ENCODE measurements at regions not wholly inside any gene's neighbourhood (a gene's known extent, or its start where the extent isn't known, plus 50 kb on each side); places are given as distances from the start of the nearest gene placed in this dataset.

DNA sequence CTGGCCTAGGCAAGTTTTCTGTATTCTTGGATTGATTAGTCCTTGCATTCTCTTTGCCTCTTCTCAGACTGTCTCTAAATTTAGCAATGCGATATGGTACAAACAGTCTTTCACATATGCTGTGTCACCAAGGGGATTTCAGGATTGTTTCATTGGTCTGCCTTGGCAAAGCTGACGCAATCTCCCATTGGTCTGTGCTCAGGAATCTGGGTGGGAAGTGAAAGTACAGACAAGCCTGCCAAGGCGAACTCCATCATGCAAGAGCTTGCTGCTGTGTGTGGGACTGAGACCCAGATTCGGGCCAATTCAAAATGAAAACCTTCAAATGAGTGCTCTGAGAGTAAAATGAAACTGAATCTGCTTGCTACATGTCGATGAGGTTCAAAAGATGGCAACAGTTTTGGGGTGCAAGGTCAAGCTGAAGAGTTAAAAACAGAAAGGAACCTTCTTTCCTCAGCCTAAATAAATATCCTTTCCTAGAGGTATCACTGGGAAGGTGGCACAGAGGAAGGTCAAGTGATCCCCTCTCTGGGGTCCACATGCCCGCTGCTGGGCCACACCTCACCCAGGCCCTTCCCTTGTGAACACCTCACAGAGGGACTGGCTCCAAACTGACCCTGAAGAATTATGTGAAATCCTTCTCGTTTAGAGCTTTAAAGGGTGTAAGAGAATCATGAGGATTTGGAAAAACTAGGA, 198.8 kb upstream of the PREP start:
- ChIA-PET CTCF (interaction anchor here (0.8 to 1.2 kb wide), 2 partner anchors 11 to 81 kb away, joined by 3 to 4 read pairs; no protein-coding TSS in a partner anchor), POLR2A (interaction anchor here (1.0 to 1.9 kb wide), 3 partner anchors 81 to 484 kb away, joined by 3 to 8 read pairs (median 5); partner anchors contain the start of gene PRDM1)
- DNase-seq (ENCODE audit: low read depth in 1 of 2, low spot score in 1 of 2), result peak; percentile 51 to 98
- ATAC-seq, result peak; percentile 88 to 90
- 2% methylated on average over 7 of the region's 7 CpGs for WGBS (ENCODE audit: missing lambda C conversion rate)
- Histone ChIP-seq H3K4me3 (no peak overlapping the region), H3K9me3 (peaks cover 17% of the 10 kb centered on the region; the same call in 2 of the 3 replicates), H3K4me1 (peaks cover 71% of the 10 kb centered on the region), H3K27ac (peak overlapping the region; percentile 98 to 99), H3K4me2 (peak overlapping the region; percentile 64)
- TF ChIP-seq TFCP2L1 (CRISPR knock-in tag; IDR thresholded peaks at IDR 0.05), result no peak
- peak; percentile 81 to 96 for TF ChIP-seq CEBPB (IDR thresholded peaks at IDR 0.05)
- peak; percentile 77 for TF ChIP-seq HEYL (CRISPR knock-in tag; IDR thresholded peaks at IDR 0.05)
- TF ChIP-seq FOSB (CRISPR knock-in tag; IDR thresholded peaks at IDR 0.05), result peak; percentile 83; the same call in 1 of the 2 replicates
- TF ChIP-seq, protein P1, sequence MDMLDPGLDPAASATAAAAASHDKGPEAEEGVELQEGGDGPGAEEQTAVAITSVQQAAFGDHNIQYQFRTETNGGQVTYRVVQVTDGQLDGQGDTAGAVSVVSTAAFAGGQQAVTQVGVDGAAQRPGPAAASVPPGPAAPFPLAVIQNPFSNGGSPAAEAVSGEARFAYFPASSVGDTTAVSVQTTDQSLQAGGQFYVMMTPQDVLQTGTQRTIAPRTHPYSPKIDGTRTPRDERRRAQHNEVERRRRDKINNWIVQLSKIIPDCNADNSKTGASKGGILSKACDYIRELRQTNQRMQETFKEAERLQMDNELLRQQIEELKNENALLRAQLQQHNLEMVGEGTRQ (IDR thresholded peaks at IDR 0.05), result no peak
- TF ChIP-seq NFE2L2 (conservative IDR thresholded peaks at IDR 0.05; ENCODE audit: low read length), result peak; percentile 83
- TF ChIP-seq HOXB5 (CRISPR knock-in tag; IDR thresholded peaks at IDR 0.05), result peak; percentile 82
- TF ChIP-seq FOXS1 (CRISPR knock-in tag; IDR thresholded peaks at IDR 0.05), result peak; percentile 81; the same call in 1 of the 2 replicates
- no peak for TF ChIP-seq ZC3H11A (IDR thresholded peaks at IDR 0.05)
- peak; percentile 77 for TF ChIP-seq GATA3 (IDR thresholded peaks at IDR 0.05; ENCODE audit: borderline replicate concordance)
- no peak for TF ChIP-seq PHF8 (IDR thresholded peaks at IDR 0.05; ENCODE audit: borderline replicate concordance, low read depth)
- peak; percentile 70 to 85; a peak in 3 of 5 replicates for TF ChIP-seq EP300 (IDR thresholded peaks at IDR 0.05)
- TF ChIP-seq MAFK (IDR thresholded peaks at IDR 0.05; ENCODE audit: partially characterized antibody), result peak; percentile 96
- peak; percentile 88; the same call in 1 of the 2 replicates for TF ChIP-seq EHF (CRISPR knock-in tag; IDR thresholded peaks at IDR 0.05)
- peak; percentile 72 for TF ChIP-seq ZSCAN20 (CRISPR knock-in tag; IDR thresholded peaks at IDR 0.05)
- TF ChIP-seq, protein P2, sequence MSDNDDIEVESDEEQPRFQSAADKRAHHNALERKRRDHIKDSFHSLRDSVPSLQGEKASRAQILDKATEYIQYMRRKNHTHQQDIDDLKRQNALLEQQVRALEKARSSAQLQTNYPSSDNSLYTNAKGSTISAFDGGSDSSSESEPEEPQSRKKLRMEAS (IDR thresholded peaks at IDR 0.05), result peak; percentile 75
- TF ChIP-seq, protein P3, sequence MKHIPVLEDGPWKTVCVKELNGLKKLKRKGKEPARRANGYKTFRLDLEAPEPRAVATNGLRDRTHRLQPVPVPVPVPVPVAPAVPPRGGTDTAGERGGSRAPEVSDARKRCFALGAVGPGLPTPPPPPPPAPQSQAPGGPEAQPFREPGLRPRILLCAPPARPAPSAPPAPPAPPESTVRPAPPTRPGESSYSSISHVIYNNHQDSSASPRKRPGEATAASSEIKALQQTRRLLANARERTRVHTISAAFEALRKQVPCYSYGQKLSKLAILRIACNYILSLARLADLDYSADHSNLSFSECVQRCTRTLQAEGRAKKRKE (CRISPR knock-in tag; IDR thresholded peaks at IDR 0.05; ENCODE audit: low read depth), result peak; percentile 84
- TF ChIP-seq RAD21 (conservative IDR thresholded peaks at IDR 0.05 in 1 of 2, IDR thresholded peaks at IDR 0.05 in 1 of 2), result 0 out of 5 replicates have a peak, but pooled peaks of 1 of the 2 experiments have one; percentile 10
- peak; percentile 86; the same call in 1 of the 2 replicates for TF ChIP-seq HOXB13 (CRISPR knock-in tag; IDR thresholded peaks at IDR 0.05; ENCODE audit: low read depth)
- no peak for TF ChIP-seq NPAS2 (CRISPR knock-in tag; IDR thresholded peaks at IDR 0.05; ENCODE audit: borderline replicate concordance)
- no peak for TF ChIP-seq ZNF302 (CRISPR knock-in tag; IDR thresholded peaks at IDR 0.05)
- TF ChIP-seq MYC (IDR thresholded peaks at IDR 0.05; ENCODE audit: borderline replicate concordance, low read length), result 0 out of 2 replicates have a peak, but pooled peaks have one; percentile 11
- peak; percentile 82; the same call in 1 of the 2 replicates for TF ChIP-seq HOXA7 (CRISPR knock-in tag; IDR thresholded peaks at IDR 0.05)
- TF ChIP-seq, protein P4, sequence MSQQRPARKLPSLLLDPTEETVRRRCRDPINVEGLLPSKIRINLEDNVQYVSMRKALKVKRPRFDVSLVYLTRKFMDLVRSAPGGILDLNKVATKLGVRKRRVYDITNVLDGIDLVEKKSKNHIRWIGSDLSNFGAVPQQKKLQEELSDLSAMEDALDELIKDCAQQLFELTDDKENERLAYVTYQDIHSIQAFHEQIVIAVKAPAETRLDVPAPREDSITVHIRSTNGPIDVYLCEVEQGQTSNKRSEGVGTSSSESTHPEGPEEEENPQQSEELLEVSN (IDR thresholded peaks at IDR 0.05; ENCODE audit: borderline replicate concordance, low read depth), result 0 out of 2 replicates have a peak, but pooled peaks have one; percentile 28
- TF ChIP-seq SREBF2 (IDR thresholded peaks at IDR 0.05), result no peak
- TF ChIP-seq, protein P5, sequence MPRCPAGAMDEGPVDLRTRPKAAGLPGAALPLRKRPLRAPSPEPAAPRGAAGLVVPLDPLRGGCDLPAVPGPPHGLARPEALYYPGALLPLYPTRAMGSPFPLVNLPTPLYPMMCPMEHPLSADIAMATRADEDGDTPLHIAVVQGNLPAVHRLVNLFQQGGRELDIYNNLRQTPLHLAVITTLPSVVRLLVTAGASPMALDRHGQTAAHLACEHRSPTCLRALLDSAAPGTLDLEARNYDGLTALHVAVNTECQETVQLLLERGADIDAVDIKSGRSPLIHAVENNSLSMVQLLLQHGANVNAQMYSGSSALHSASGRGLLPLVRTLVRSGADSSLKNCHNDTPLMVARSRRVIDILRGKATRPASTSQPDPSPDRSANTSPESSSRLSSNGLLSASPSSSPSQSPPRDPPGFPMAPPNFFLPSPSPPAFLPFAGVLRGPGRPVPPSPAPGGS (IDR thresholded peaks at IDR 0.05), result 0 out of 3 replicates have a peak, but pooled peaks have one; percentile 57
- TF ChIP-seq FOSL2 (IDR thresholded peaks at IDR 0.05), result no peak
- TF ChIP-seq FOSL2 (CRISPR knock-in tag; IDR thresholded peaks at IDR 0.05), result peak; percentile 74
- peak; percentile 71 to 86; a peak in 4 of 5 replicates for TF ChIP-seq JUN (IDR thresholded peaks at IDR 0.05)
- TF ChIP-seq RCOR1 (IDR thresholded peaks at IDR 0.05; ENCODE audit: low read depth, low read length), result no peak
- FAIRE-seq, result peak; percentile 81
